PC-3 (cell line): ENCODE measurements at regions not wholly inside any gene's neighbourhood (a gene's known extent, or its start where the extent isn't known, plus 50 kb on each side); places are given as distances from the start of the nearest gene placed in this dataset.
"Not testable (repeated sequence)": the region's sequence is repeated elsewhere in the genome, so short reads cannot be mapped to it uniquely, and the experiment has no call there.

Experiments
- ATAC-seq: fragments of 200-7000 bp; cut with Tn5 transposase; 2 replicates; pipeline ENCODE4 v1.9.1; 2020; ENCODE audit warnings: mild to moderate bottlenecking, moderate library complexity
- BruUV-seq: library from RNA; stranded (reverse); fragments of 400-500 nt; replicated peaks from 2 replicates; lab custom pipeline; 2021; lab: Mats Ljungman, UMichigan
- CTCF ChIA-PET: fragments of 300-600 bp; sonication (Branson Sonifier 250); formaldehyde crosslinking; loops from one replicate; lab custom pipeline; 2022; ENCODE audit warnings: antibody characterized with exemption; lab: Charles Lee
- POLR2A ChIA-PET: fragments of 300-600 bp; sonication (Branson Sonifier 250); formaldehyde crosslinking; loops from one replicate; lab custom pipeline; 2022; ENCODE audit warnings: antibody characterized with exemption; ENCODE audit not compliant: unreplicated experiment; lab: Charles Lee
- DNase-seq: peaks from one replicate; pipeline ENCODE4 v3.0.0-alpha.2; 2015
- H2AFZ ChIP-seq: fragments of 300-600 bp; sonication (generic); 2 replicates; pipeline ENCODE4 v1.6.0; 2016; ENCODE audit warnings: antibody characterized with exemption, low read length
- H3F3A ChIP-seq: fragments of 300-600 bp; sonication (generic); one replicate; pipeline ENCODE4 v1.6.0; 2017; ENCODE audit warnings: antibody characterized with exemption, low read length, control low read depth, mild to moderate bottlenecking; ENCODE audit not compliant: unreplicated experiment
- H3K27ac ChIP-seq: fragments of 300-600 bp; sonication (generic); 2 replicates; pipeline ENCODE4 v1.5.1; 2016; ENCODE audit warnings: mild to moderate bottlenecking, low read length
- H3K27me3 ChIP-seq: fragments of 300-600 bp; sonication (generic); 2 replicates; pipeline ENCODE4 v1.6.1; 2016; ENCODE audit warnings: low read length, mixed read lengths
- H3K36me3 ChIP-seq: fragments of 300-600 bp; sonication (generic); 2 replicates; pipeline ENCODE4 v1.6.1; 2016; ENCODE audit warnings: low read depth, mixed run types, low read length, mixed read lengths
- H3K4me1 ChIP-seq: fragments of 300-600 bp; sonication (generic); 2 replicates; pipeline ENCODE4 v1.5.1; 2016; ENCODE audit warnings: low read length; ENCODE audit not compliant: insufficient read depth
- H3K4me2 ChIP-seq: fragments of 300-600 bp; sonication (generic); 2 replicates; pipeline ENCODE4 v1.6.0; 2016; ENCODE audit warnings: low read length
- H3K4me3 ChIP-seq: fragments of 300-600 bp; sonication (generic); 2 replicates; pipeline ENCODE4 v1.5.1; 2016; ENCODE audit warnings: mild to moderate bottlenecking, low read length, mixed read lengths
- H3K79me2 ChIP-seq: fragments of 300-600 bp; sonication (generic); 2 replicates; pipeline ENCODE4 v1.6.1; 2017; ENCODE audit warnings: low read length, mixed read lengths
- H3K9ac ChIP-seq: fragments of 300-600 bp; sonication (generic); 2 replicates; pipeline ENCODE4 v1.6.0; 2016; ENCODE audit warnings: mild to moderate bottlenecking, low read length
- H3K9me2 ChIP-seq: fragments of 300-600 bp; sonication (generic); replicated peaks from 2 replicates; pipeline ENCODE4 v1.6.1; 2016; ENCODE audit warnings: mixed run types, low read length, mixed read lengths
- H3K9me3 ChIP-seq: fragments of 300-600 bp; sonication (generic); 2 replicates; pipeline ENCODE4 v1.6.1; 2016; ENCODE audit warnings: low read length, mixed read lengths
- H4K20me1 ChIP-seq: fragments of 300-600 bp; sonication (generic); 2 replicates; pipeline ENCODE4 v1.6.1; 2016; ENCODE audit warnings: low read length, mixed read lengths
- EZH2 ChIP-seq: fragments of 300-600 bp; sonication (generic); IDR thresholded peaks from one replicate; pipeline ENCODE4 v1.6.1; 2017; ENCODE audit warnings: antibody characterized with exemption, mild to moderate bottlenecking, low read length; ENCODE audit not compliant: unreplicated experiment
- EZH2phosphoT487 ChIP-seq: fragments of 300-600 bp; sonication (generic); IDR thresholded peaks from 2 replicates; pipeline ENCODE4 v1.6.1; 2018; ENCODE audit warnings: mild to moderate bottlenecking, antibody characterized with exemption, low read length, borderline replicate concordance
- intact Hi-C: fragments of 100-400 bp; cut with micrococcal nuclease; formaldehyde crosslinking; loops from 2 replicates; pipeline ENCODE4 v1.9.0; 2023
- TF ChIP-seq, protein P1 (sequence below): fragments of 300-600 bp; sonication (generic); conservative IDR thresholded peaks from 2 replicates; pipeline ENCODE4 v1.5.1; 2017; ENCODE audit warnings: antibody characterized with exemption, low read depth, mild to moderate bottlenecking, low read length

- Histone ChIP-seq H3K27me3 (peaks cover 24% of the 10 kb centered on the region; the same call in 1 of the 2 replicates), H3K9me3 (no peaks in the 10 kb centered on the region), H3K9me2 (no peaks in the 10 kb centered on the region), H3K27ac (no peak overlapping the region), H3F3A (no peaks in the 10 kb centered on the region), H3K4me3 (no peak overlapping the region), H3K9ac (no peak overlapping the region), H3K36me3 (no peaks in the 10 kb centered on the region), H3K79me2 (no peaks in the 10 kb centered on the region), H4K20me1 (no peaks in the 10 kb centered on the region), H3K4me1 (no peaks in the 10 kb centered on the region), H3K4me2 (no peak overlapping the region), H2AFZ (no peak overlapping the region)
- intact Hi-C loops = no loop called here
- DNase-seq (no peak), ATAC-seq (no peak)
- no peak for TF ChIP-seq EZH2
- TF ChIP-seq, protein P1, sequence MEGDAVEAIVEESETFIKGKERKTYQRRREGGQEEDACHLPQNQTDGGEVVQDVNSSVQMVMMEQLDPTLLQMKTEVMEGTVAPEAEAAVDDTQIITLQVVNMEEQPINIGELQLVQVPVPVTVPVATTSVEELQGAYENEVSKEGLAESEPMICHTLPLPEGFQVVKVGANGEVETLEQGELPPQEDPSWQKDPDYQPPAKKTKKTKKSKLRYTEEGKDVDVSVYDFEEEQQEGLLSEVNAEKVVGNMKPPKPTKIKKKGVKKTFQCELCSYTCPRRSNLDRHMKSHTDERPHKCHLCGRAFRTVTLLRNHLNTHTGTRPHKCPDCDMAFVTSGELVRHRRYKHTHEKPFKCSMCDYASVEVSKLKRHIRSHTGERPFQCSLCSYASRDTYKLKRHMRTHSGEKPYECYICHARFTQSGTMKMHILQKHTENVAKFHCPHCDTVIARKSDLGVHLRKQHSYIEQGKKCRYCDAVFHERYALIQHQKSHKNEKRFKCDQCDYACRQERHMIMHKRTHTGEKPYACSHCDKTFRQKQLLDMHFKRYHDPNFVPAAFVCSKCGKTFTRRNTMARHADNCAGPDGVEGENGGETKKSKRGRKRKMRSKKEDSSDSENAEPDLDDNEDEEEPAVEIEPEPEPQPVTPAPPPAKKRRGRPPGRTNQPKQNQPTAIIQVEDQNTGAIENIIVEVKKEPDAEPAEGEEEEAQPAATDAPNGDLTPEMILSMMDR = no peak
- no peak for TF ChIP-seq EZH2phosphoT487
- ChIA-PET POLR2A (no interaction called here), CTCF (no interaction called here)
- no TSS peak for BruUV-seq
Measured at GRCh38 chr11:109519253-109519652, 97.3 kb downstream of the C11orf87 start.

GRCh38 chr11:109521571-109522086 is 99.6 kb downstream of the C11orf87 start:
- peaks cover 17% of the 10 kb centered on the region; the same call in 1 of the 2 replicates for H3K27me3 ChIP-seq
- H3F3A ChIP-seq = no peaks in the 10 kb centered on the region
- no peak overlapping the region for H2AFZ ChIP-seq
- no peak for DNase-seq
- H3K27ac ChIP-seq = no peak overlapping the region
- no peaks in the 10 kb centered on the region for H3K9me2 ChIP-seq
- no peak for ATAC-seq
- BruUV-seq = no TSS peak
- no peaks in the 10 kb centered on the region for H3K4me1 ChIP-seq
- H3K36me3 ChIP-seq = no peaks in the 10 kb centered on the region
- ChIA-PET CTCF (no interaction called here), POLR2A (no interaction called here)
- no peaks in the 10 kb centered on the region for H3K79me2 ChIP-seq
- no peaks in the 10 kb centered on the region for H4K20me1 ChIP-seq
- no peaks in the 10 kb centered on the region for H3K9me3 ChIP-seq
- no peak overlapping the region for H3K9ac ChIP-seq
- TF ChIP-seq EZH2phosphoT487 (no peak), EZH2 (no peak)
- TF ChIP-seq, protein P1 = no peak
- intact Hi-C loops = no loop called here
- no peak overlapping the region for H3K4me3 ChIP-seq
- H3K4me2 ChIP-seq = no peak overlapping the region

- Histone ChIP-seq H3K4me1 (no peaks in the 10 kb centered on the region), H3K9me3 (no peaks in the 10 kb centered on the region), H3K9me2 (no peaks in the 10 kb centered on the region), H4K20me1 (no peaks in the 10 kb centered on the region), H3K27me3 (peaks cover 17% of the 10 kb centered on the region; the same call in 1 of the 2 replicates), H3K27ac (no peak overlapping the region), H3K36me3 (no peaks in the 10 kb centered on the region), H2AFZ (no peak overlapping the region), H3K4me2 (no peak overlapping the region), H3K4me3 (no peak overlapping the region), H3K79me2 (no peaks in the 10 kb centered on the region), H3K9ac (no peak overlapping the region), H3F3A (no peaks in the 10 kb centered on the region)
- ChIA-PET POLR2A (no interaction called here), CTCF (no interaction called here)
- DNase-seq (no peak), ATAC-seq (no peak)
- intact Hi-C loops = no loop called here
- no TSS peak for BruUV-seq
- TF ChIP-seq EZH2 (no peak), EZH2phosphoT487 (no peak)
- TF ChIP-seq, protein P1 = no peak; the same call in 1 of the 2 replicates
Measured at GRCh38 chr11:109522116-109522755, 100.2 kb downstream of the C11orf87 start.

- H4K20me1 ChIP-seq, intact Hi-C loops, ATAC-seq, H3K27ac ChIP-seq, POLR2A ChIA-PET, H3K4me1 ChIP-seq, H3K9me2 ChIP-seq, DNase-seq, H3K9ac ChIP-seq, H3K4me2 ChIP-seq, H3K27me3 ChIP-seq, BruUV-seq, H3K79me2 ChIP-seq, H2AFZ ChIP-seq, H3F3A ChIP-seq, CTCF ChIA-PET, H3K9me3 ChIP-seq, H3K36me3 ChIP-seq, H3K4me3 ChIP-seq: not testable (repeated sequence)
Measured at GRCh38 chr11:109525636-109526035, 103.6 kb downstream of the C11orf87 start.
